Skin of body (tissue), 1 donor: ENCODE measurements at regions not wholly inside any gene's neighbourhood (a gene's known extent, or its start where the extent isn't known, plus 50 kb on each side); places are given as distances from the start of the nearest gene placed in this dataset.

Experiments used
- DNase-seq: peaks from one replicate; lab custom pipeline; 2025; lab: John Stamatoyannopoulos, UW

- no peak for DNase-seq
These were observed 896.1 kb upstream of the LCORL start for GRCh38 chr4:18917689-18918088.

- no peak for DNase-seq
These were observed 892.6 kb upstream of the LCORL start for GRCh38 chr4:18914182-18914581.

GRCh38 chr4:18894928-18895327, 873.4 kb upstream of the LCORL start:
- DNase-seq: no peak

- no peak for DNase-seq
These were observed 860.9 kb upstream of the LCORL start for GRCh38 chr4:18882468-18882867.

GRCh38 chr4:18881556-18881955, 860.0 kb upstream of the LCORL start:
- no peak for DNase-seq

GRCh38 chr4:18880871-18881270, 859.3 kb upstream of the LCORL start:
- DNase-seq: peak; percentile 10

- DNase-seq: no peak
These were observed 857.0 kb upstream of the LCORL start for GRCh38 chr4:18878561-18878960.

GRCh38 chr4:18869166-18869565, 847.6 kb upstream of the LCORL start:
- peak; percentile 12 for DNase-seq

GRCh38 chr4:18860836-18861530, 839.4 kb upstream of the LCORL start:
- DNase-seq: no peak

GRCh38 chr4:18859468-18859867, 837.9 kb upstream of the LCORL start:
- no peak for DNase-seq

- no peak for DNase-seq
These were observed 836.8 kb upstream of the LCORL start for GRCh38 chr4:18858229-18858922.

GRCh38 chr4:18850867-18851266, 829.3 kb upstream of the LCORL start:
- DNase-seq: no peak

GRCh38 chr4:18847249-18847890, 825.8 kb upstream of the LCORL start:
- no peak for DNase-seq

- no peak for DNase-seq
These were observed 824.8 kb upstream of the LCORL start for GRCh38 chr4:18846313-18846712.

GRCh38 chr4:18844726-18845125, 823.2 kb upstream of the LCORL start:
- DNase-seq: no peak

- DNase-seq: no peak
These were observed 820.9 kb upstream of the LCORL start for GRCh38 chr4:18842431-18842830.

GRCh38 chr4:18840481-18840880, 818.9 kb upstream of the LCORL start:
- no peak for DNase-seq

GRCh38 chr4:18816228-18816895, 794.8 kb upstream of the LCORL start:
- DNase-seq: no peak

- DNase-seq: no peak
These were observed 794.2 kb upstream of the LCORL start for GRCh38 chr4:18815779-18816173.

- DNase-seq: no peak
These were observed 793.7 kb upstream of the LCORL start for GRCh38 chr4:18815081-18815778.

GRCh38 chr4:18813771-18814170, 792.2 kb upstream of the LCORL start:
- DNase-seq: no peak

GRCh38 chr4:18813055-18813454, 791.5 kb upstream of the LCORL start:
- DNase-seq: no peak
